ENCODE measurements at regions not wholly inside any gene's neighbourhood (a gene's known extent, or its start where the extent isn't known, plus 50 kb on each side); places are given as distances from the start of the nearest gene placed in this dataset.

- ChIA-PET POLR2A (no interaction called here), CTCF (interaction anchor here (1.0 kb wide), 1 partner anchor 27 kb away, joined by 3 read pairs; no protein-coding TSS in a partner anchor)
- no peaks in the 10 kb centered on the region for H3K27me3 ChIP-seq (ENCODE audit: insufficient read depth)
- peaks cover 20% of the 10 kb centered on the region for H3F3A ChIP-seq (replicated peaks; ENCODE audit: insufficient read depth)
- peaks cover 3 to 34% of the 10 kb centered on the region in 2 experiments for H3K4me1 ChIP-seq (ENCODE audit: control insufficient read depth in 1 of 2, insufficient read depth in 2 of 2, low read depth in 1 of 2, low read length in 1 of 2)
- no peak overlapping the region; the same call in 1 of the 2 replicates for H3K9ac ChIP-seq
- 46% methylated on average over 1 of the region's 1 CpG for WGBS (ENCODE audit: low lambda C conversion rate)
- H3K9me3 ChIP-seq, result no peaks in the 10 kb centered on the region
- H3K9me2 ChIP-seq, result no peaks in the 10 kb centered on the region
- H4K20me1 ChIP-seq (ENCODE audit: insufficient read depth), result no peaks in the 10 kb centered on the region
- no peak overlapping the region for H3K4me3 ChIP-seq (ENCODE audit: low read depth in 2 of 2, low read length in 1 of 2)
- TF ChIP-seq CHD2 (IDR thresholded peaks at IDR 0.05; ENCODE audit: low read length, partially characterized antibody) (no peak), EP300 (IDR thresholded peaks at IDR 0.05; ENCODE audit: borderline replicate concordance in 1 of 2, low read depth in 1 of 2, low read length in 1 of 2) (no peak), POLR2AphosphoS5 (IDR thresholded peaks at IDR 0.05; ENCODE audit: low read depth, low read length) (no peak), GABPA (IDR thresholded peaks at IDR 0.05; ENCODE audit: low read depth) (no peak), TEAD4 (IDR thresholded peaks at IDR 0.05; ENCODE audit: borderline replicate concordance, insufficient read depth) (no peak), RFX5 (IDR thresholded peaks at IDR 0.05; ENCODE audit: low read length) (no peak), REST (IDR thresholded peaks at IDR 0.05; ENCODE audit: low read depth, low read length) (no peak), TCF12 (IDR thresholded peaks at IDR 0.05) (no peak), MEF2A (IDR thresholded peaks at IDR 0.05; ENCODE audit: borderline replicate concordance, low read depth) (no peak), GATA2 (CRISPR knock-in tag; IDR thresholded peaks at IDR 0.05) (no peak), USF2 (IDR thresholded peaks at IDR 0.05; ENCODE audit: borderline replicate concordance, low read depth, low read length) (no peak), FOXM1 (IDR thresholded peaks at IDR 0.05; ENCODE audit: low read depth) (no peak)
- DNase-seq, result no peak
- no peak overlapping the region for H2AFZ ChIP-seq (ENCODE audit: low read depth)
- no peaks in the 10 kb centered on the region for H3K36me3 ChIP-seq (replicated peaks in 1 of 2; ENCODE audit: control insufficient read depth in 1 of 2, insufficient read depth in 2 of 2, low read length in 1 of 2)
- H3K4me2 ChIP-seq, result peak overlapping the region; percentile 63; the same call in 1 of the 2 replicates
- peak overlapping the region; percentile 81 to 97; a peak in 3 of 4 replicates for H3K27ac ChIP-seq (ENCODE audit: low read depth in 2 of 2, low read length in 1 of 2)
- H3K79me2 ChIP-seq (ENCODE audit: insufficient read depth), result no peaks in the 10 kb centered on the region
Measured at GRCh38 chr3:107208796-107209195, 168.4 kb upstream of the CCDC54 start.

GRCh38 chr3:107209302-107209990 is 167.8 kb upstream of the CCDC54 start:
- Histone ChIP-seq H3K4me2 (peak overlapping the region; percentile 7; the same call in 1 of the 2 replicates), H3K27ac (ENCODE audit: low read depth in 2 of 2, low read length in 1 of 2) (peak overlapping the region; percentile 81 to 97)
- no peak for TF ChIP-seq NRF1 (IDR thresholded peaks at IDR 0.05; ENCODE audit: low read depth, low read length)
- no peak for TF ChIP-seq CTCF (IDR thresholded peaks at IDR 0.05)
- no peak for TF ChIP-seq GATA2 (CRISPR knock-in tag; IDR thresholded peaks at IDR 0.05)
- TF ChIP-seq REST (IDR thresholded peaks at IDR 0.05; ENCODE audit: low read depth, low read length), result no peak
- no peak for TF ChIP-seq SMC3 (IDR thresholded peaks at IDR 0.05; ENCODE audit: low read depth, low read length)

More at GRCh38 chr3:107209302-107209990, 167.8 kb upstream of the CCDC54 start:
- no peaks in the 10 kb centered on the region for H3K9me3 ChIP-seq
- H3K27me3 ChIP-seq (ENCODE audit: insufficient read depth), result no peaks in the 10 kb centered on the region
- no peaks in the 10 kb centered on the region for H4K20me1 ChIP-seq (ENCODE audit: insufficient read depth)
- H3K9ac ChIP-seq, result no peak overlapping the region; the same call in 1 of the 2 replicates
- H3K36me3 ChIP-seq (replicated peaks in 1 of 2; ENCODE audit: control insufficient read depth in 1 of 2, insufficient read depth in 2 of 2, low read length in 1 of 2), result no peaks in the 10 kb centered on the region
- H3K9me2 ChIP-seq, result no peaks in the 10 kb centered on the region
- H3F3A ChIP-seq (replicated peaks; ENCODE audit: insufficient read depth), result peaks cover 20% of the 10 kb centered on the region
- peak overlapping the region; percentile 38; the same call in 1 of the 2 replicates for H2AFZ ChIP-seq (ENCODE audit: low read depth)
- POLR2A ChIA-PET, result no interaction called here
- no peak for DNase-seq
- H3K4me3 ChIP-seq (ENCODE audit: low read depth in 2 of 2, low read length in 1 of 2), result no peak overlapping the region; a peak in 1 of 4 replicates
- H3K79me2 ChIP-seq (ENCODE audit: insufficient read depth), result no peaks in the 10 kb centered on the region
- 81% methylated on average over 4 of the region's 4 CpGs for WGBS (ENCODE audit: low lambda C conversion rate)
- CTCF ChIA-PET, result interaction anchor here (1.2 kb wide), 1 partner anchor 63 kb away, joined by 3 read pairs; no protein-coding TSS in a partner anchor
- peaks cover 3 to 34% of the 10 kb centered on the region in 2 experiments for H3K4me1 ChIP-seq (ENCODE audit: control insufficient read depth in 1 of 2, insufficient read depth in 2 of 2, low read depth in 1 of 2, low read length in 1 of 2)

Measured in SK-N-SH (cell line).